Glutamatergic neuron (in vitro differentiated cells): ENCODE measurements at regions not wholly inside any gene's neighbourhood (a gene's known extent, or its start where the extent isn't known, plus 50 kb on each side); places are given as distances from the start of the nearest gene placed in this dataset.

Experiments used
- DNase-seq: peaks from one replicate; pipeline ENCODE4 v3.0.0; 2022
- H3K27ac Mint-ChIP-seq: one replicate; pipeline ENCODE4 v1.8.0; 2020; ENCODE audit warnings: mild to moderate bottlenecking, mixed read lengths, inconsistent platforms; ENCODE audit not compliant: unreplicated experiment
- H3K27me3 Mint-ChIP-seq: one replicate; pipeline ENCODE4 v1.8.0; 2020; ENCODE audit warnings: mild to moderate bottlenecking, moderate library complexity, mixed read lengths, inconsistent platforms; ENCODE audit not compliant: unreplicated experiment
- H3K36me3 Mint-ChIP-seq: one replicate; pipeline ENCODE4 v1.8.0; 2020; ENCODE audit warnings: mild to moderate bottlenecking, mixed read lengths, inconsistent platforms; ENCODE audit not compliant: unreplicated experiment
- H3K4me1 Mint-ChIP-seq: one replicate; pipeline ENCODE4 v1.8.0; 2020; ENCODE audit warnings: mild to moderate bottlenecking, low read depth, mixed read lengths, inconsistent platforms; ENCODE audit not compliant: unreplicated experiment
- H3K4me3 Mint-ChIP-seq: one replicate; pipeline ENCODE4 v1.8.0; 2020; ENCODE audit warnings: mild to moderate bottlenecking, mixed read lengths, inconsistent platforms; ENCODE audit not compliant: unreplicated experiment
- H3K9me3 Mint-ChIP-seq: one replicate; pipeline ENCODE4 v1.8.0; 2020; ENCODE audit warnings: mild to moderate bottlenecking, moderate library complexity, mixed read lengths, inconsistent platforms; ENCODE audit not compliant: unreplicated experiment
- TF ChIP-seq, protein P1 (sequence below): fragments of 200-600 bp; sonication (generic); IDR thresholded peaks from one replicate; pipeline ENCODE4 v1.5.0; 2021; ENCODE audit not compliant: partially characterized antibody, unreplicated experiment

DNA sequence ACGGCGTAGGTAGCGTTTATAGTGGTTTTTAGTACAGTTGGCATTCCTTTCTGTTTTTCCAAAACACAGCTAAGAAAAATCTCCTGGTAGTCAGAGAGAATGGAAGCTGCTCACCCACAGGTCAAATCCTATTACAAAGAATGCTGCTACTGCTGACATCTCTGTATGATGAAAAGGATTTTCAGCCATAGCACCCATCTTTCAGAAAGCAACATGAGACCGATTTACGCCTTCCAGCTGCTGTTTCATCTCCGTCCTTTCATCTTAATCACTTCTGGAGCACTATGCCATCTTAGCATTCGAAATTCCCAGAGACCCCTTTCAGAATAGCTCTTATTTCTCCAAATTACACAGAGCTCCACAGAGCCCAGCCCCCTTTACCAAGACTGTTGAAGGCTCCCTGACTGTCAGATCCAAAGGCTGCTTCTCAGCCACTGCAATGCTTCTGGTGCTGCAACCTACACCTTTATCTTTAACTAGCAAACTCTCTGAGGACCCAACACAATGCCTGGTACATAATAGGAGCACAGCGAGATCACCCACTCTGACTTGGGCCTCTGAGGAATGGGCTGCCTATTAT, 211.8 kb downstream of the NEDD1 start:
- Mint-ChIP-seq H3K4me3 (no peak overlapping the region), H3K36me3 (no peaks in the 10 kb centered on the region), H3K4me1 (no peaks in the 10 kb centered on the region), H3K27ac (no peak overlapping the region), H3K27me3 (peaks cover 2% of the 10 kb centered on the region), H3K9me3 (peaks cover 2% of the 10 kb centered on the region)
- TF ChIP-seq, protein P1, sequence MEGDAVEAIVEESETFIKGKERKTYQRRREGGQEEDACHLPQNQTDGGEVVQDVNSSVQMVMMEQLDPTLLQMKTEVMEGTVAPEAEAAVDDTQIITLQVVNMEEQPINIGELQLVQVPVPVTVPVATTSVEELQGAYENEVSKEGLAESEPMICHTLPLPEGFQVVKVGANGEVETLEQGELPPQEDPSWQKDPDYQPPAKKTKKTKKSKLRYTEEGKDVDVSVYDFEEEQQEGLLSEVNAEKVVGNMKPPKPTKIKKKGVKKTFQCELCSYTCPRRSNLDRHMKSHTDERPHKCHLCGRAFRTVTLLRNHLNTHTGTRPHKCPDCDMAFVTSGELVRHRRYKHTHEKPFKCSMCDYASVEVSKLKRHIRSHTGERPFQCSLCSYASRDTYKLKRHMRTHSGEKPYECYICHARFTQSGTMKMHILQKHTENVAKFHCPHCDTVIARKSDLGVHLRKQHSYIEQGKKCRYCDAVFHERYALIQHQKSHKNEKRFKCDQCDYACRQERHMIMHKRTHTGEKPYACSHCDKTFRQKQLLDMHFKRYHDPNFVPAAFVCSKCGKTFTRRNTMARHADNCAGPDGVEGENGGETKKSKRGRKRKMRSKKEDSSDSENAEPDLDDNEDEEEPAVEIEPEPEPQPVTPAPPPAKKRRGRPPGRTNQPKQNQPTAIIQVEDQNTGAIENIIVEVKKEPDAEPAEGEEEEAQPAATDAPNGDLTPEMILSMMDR: no peak
- no peak for DNase-seq

DNA sequence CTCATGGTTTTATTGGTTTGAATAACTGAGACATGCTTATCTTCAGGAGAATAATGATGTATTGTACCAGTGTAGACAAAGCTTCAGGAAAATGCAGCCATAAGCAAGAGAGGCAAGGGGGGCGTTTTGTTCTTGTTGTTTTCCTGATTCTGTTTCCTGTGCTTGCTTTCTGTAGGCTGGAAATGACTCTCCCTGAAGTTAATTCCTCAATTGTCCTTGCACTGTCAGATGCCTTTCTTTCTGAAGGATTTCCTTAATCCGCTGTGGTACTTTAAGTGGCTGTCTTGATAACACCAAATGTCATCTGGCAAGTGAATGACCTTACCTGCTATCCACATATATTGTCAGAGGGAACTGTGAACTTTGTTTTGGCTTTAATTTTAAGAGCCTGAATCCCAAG, 220.0 kb downstream of the NEDD1 start:
- H3K27me3 Mint-ChIP-seq: no peaks in the 10 kb centered on the region
- TF ChIP-seq, protein P1: no peak
- no peak overlapping the region for H3K27ac Mint-ChIP-seq
- no peaks in the 10 kb centered on the region for H3K9me3 Mint-ChIP-seq
- peaks cover 9% of the 10 kb centered on the region for H3K36me3 Mint-ChIP-seq
- H3K4me1 Mint-ChIP-seq: no peaks in the 10 kb centered on the region
- DNase-seq: no peak
- H3K4me3 Mint-ChIP-seq: no peak overlapping the region

DNA sequence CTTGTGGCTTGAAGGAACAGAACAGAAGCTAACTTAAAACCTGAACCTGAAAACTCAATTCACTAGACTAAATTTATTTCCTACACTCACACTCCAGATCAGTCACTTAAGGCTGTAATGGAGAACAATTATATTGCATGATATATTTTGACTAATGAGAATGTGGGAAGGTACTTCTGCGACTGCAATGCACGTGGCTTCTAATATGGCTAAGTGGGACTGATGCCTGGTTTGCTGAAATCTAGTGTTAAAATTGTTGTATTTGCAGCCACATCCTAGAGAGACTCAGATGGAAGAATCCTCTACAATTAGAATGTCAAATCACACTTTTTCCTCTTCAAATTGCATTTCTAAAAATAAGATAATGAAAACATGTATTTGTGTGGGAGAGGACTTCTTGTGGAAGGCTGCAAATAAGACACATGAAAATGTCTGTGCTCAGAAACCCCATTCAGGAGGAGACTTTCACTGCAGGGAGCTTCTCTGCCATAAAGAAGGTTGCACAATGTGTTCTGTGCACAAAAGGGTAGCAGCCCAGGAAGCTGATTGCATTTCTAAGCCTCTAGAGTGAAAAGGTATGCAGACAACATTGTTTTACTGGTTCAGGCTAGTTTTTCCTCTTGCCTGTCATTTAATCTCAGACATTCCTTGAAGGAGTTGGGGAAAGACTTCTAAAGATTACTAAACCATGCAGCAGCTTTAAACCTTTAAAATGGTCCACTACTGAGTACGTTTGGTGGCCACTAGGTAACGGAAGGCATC, 224.3 kb downstream of the NEDD1 start:
- H3K9me3 Mint-ChIP-seq: no peaks in the 10 kb centered on the region
- no peak overlapping the region for H3K27ac Mint-ChIP-seq
- H3K36me3 Mint-ChIP-seq: peaks cover 9% of the 10 kb centered on the region
- no peak overlapping the region for H3K4me3 Mint-ChIP-seq
- no peaks in the 10 kb centered on the region for H3K27me3 Mint-ChIP-seq
- no peaks in the 10 kb centered on the region for H3K4me1 Mint-ChIP-seq
- TF ChIP-seq, protein P1: no peak
- no peak for DNase-seq

DNA sequence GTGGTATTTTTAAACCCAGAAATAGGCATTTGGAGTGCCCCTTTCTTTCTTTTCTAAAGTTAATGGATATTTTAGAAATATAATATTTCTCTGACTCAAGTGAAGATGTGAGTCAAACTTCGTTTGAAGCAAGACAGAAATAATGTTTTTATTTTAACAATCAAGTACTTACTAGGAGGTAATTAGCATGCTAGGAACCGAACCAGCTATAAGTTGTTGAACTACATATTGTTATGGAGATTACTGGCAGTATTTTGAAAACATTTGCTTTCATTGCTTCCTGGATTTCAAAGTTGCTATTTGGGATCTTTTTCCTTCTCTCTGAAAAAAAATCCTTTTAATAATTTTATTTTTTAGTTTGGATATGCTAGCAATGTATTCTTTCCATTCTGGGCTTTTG, 225.2 kb downstream of the NEDD1 start:
- Mint-ChIP-seq H3K27me3 (no peaks in the 10 kb centered on the region), H3K4me3 (no peak overlapping the region), H3K9me3 (no peaks in the 10 kb centered on the region), H3K27ac (no peak overlapping the region), H3K4me1 (no peaks in the 10 kb centered on the region), H3K36me3 (peaks cover 9% of the 10 kb centered on the region)
- DNase-seq: no peak
- TF ChIP-seq, protein P1: no peak

DNA sequence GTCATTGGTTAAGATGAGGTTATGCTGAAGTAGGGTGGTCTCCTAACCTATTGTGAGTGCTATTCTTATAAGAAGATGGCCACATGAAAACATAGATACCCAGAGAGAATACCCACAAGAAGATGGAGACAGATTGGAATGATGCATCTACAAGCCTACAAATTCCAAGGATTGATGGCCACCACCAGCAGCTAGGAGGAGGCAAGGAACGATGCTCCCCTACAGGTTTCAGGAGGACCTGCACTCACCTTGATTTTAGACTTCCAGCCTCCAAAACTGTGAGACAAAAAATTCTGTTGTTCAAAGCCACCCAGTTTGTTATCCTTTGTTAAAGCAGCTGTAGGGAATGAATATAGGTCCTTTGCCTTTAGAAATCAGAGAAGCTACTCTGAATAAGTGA, 227.4 kb downstream of the NEDD1 start:
- Mint-ChIP-seq H3K27ac (no peak overlapping the region), H3K9me3 (no peaks in the 10 kb centered on the region)
- TF ChIP-seq, protein P1: peak; percentile 53

More for the DNA sequence above, 227.4 kb downstream of the NEDD1 start:
- DNase-seq: no peak
- H3K27me3 Mint-ChIP-seq: no peaks in the 10 kb centered on the region
- H3K4me1 Mint-ChIP-seq: no peaks in the 10 kb centered on the region
- H3K4me3 Mint-ChIP-seq: no peak overlapping the region
- peaks cover 5% of the 10 kb centered on the region for H3K36me3 Mint-ChIP-seq
